SK-N-MC (cell line): ENCODE measurements at regions not wholly inside any gene's neighbourhood (a gene's known extent, or its start where the extent isn't known, plus 50 kb on each side); places are given as distances from the start of the nearest gene placed in this dataset.

ENCODE experiments used
- EZH2 ChIP-seq: fragments of 200-600 bp; sonication (generic); IDR thresholded peaks from one replicate; pipeline ENCODE4 v1.6.1; 2017; ENCODE audit warnings: antibody characterized with exemption
- POLR2AphosphoS5 ChIP-seq: IDR thresholded peaks from 2 replicates; pipeline ENCODE4 v1.6.1; 2012; ENCODE audit warnings: mild to moderate bottlenecking, low read depth, low read length, borderline replicate concordance

DNA sequence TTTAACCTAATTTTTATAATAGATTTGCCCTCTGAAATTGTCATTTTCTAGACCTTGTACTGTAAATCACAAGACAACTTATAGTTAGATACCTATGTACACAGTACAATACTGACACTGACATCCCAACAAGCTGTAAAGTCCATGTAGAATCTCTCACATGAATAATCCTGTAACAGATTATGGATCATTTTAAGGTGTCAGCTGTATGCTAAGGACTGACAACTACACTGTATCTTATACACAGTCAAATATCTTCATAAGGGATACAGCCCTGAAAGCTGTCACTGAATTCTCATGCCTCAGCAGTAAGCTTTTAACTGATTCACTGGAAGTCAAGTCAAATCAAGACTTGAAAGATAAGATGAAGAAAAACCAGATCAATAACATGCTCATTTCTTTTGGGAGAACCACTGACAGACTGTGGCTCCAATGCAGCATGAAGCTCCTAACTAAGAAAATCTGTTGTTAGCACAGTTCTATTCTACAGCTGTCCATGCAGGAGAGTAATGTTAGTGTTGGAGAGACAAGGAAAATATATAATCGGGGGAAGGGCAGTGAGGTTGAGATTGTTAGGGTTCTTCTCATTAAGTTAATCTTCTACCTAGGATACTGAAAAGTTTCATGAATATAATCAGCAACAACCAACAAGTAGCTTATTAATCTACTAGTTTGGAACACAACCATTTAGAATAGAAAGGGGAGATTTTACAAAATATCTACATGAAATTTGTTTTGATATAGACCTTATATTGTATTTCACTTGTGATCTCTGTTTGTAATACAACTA, 612.0 kb downstream of the PCDH18 start:
- TF ChIP-seq POLR2AphosphoS5, result no peak
- no peak for TF ChIP-seq EZH2
